Stimulated activated CD8-positive, alpha-beta memory T cell treated with anti-CD3 and anti-CD28 coated beads, Interleukin-4, amount 100 ng/mL, for 4 hours (primary cell): ENCODE measurements at regions not wholly inside any gene's neighbourhood (a gene's known extent, or its start where the extent isn't known, plus 50 kb on each side); places are given as distances from the start of the nearest gene placed in this dataset.
"Not testable (repeated sequence)": the region's sequence is repeated elsewhere in the genome, so short reads cannot be mapped to it uniquely, and the experiment has no call there.

Experiments
- DNase-seq, 2 donors: peaks; one replicate each; pipeline ENCODE4 v3.0.0-alpha.2; 2020; ENCODE audit warnings: low read depth in 2 of 2, low spot score in 1 of 2

- DNase-seq = no peak
Measured at GRCh38 chr6:142633317-142633716, 311.7 kb downstream of the HIVEP2 start.

GRCh38 chr6:142635130-142635529 is 309.8 kb downstream of the HIVEP2 start:
- DNase-seq = no peak

DNA sequence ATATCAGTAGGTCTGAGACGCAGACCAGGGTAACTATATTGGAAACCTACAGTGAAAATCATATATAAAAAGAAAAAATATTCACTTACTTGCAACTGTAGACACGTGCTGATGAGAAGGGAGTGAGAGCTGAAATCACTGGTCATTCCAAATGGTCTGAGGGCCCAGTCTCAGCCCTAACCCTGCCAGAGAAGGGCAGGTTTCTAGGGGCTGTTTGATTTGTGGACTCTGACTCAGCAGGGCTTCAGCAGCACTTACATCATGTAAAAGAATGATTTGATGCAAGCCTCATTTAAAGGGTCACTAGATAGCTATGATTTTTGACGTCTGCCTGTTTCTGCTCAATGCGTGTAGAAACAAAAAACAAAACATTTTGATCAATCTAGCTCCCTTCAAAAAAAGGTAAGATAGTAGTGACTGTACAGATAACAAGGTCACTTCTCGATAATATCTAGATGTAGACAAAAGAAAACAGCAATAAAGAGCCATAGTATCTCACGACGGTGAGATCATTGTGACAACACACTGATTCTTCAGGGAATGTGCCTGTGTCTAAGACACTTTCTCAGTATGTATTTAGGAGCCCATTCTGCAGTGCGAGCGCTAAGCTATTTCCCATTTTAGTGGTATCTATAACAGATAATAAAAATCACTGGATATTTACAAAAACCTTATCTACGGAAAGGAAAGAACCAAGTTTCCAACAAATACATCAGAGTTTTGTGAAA is 307.2 kb downstream of the HIVEP2 start:
- no peak for DNase-seq

DNA sequence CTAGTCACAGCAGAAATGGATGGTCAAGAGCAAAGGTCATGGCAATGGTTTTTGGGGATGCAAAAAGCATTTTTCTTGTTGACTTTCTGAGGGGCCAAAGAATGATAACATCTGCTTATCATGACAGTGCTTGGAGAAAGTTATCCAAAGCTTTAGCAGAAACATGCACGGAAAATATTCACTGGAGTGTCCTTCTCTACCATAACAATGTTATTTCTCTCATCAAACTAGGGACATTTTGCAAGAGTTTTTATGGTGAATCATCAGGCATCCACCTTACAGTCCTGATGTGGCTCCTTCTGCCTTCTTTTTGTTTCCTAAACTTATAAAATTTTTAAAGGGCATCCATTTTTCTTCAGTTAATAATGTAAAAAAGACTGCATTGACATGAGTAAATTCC is 302.3 kb downstream of the HIVEP2 start:
- DNase-seq = no peak

- DNase-seq = no peak
Measured at GRCh38 chr6:142644866-142645265, 300.1 kb downstream of the HIVEP2 start.

DNA sequence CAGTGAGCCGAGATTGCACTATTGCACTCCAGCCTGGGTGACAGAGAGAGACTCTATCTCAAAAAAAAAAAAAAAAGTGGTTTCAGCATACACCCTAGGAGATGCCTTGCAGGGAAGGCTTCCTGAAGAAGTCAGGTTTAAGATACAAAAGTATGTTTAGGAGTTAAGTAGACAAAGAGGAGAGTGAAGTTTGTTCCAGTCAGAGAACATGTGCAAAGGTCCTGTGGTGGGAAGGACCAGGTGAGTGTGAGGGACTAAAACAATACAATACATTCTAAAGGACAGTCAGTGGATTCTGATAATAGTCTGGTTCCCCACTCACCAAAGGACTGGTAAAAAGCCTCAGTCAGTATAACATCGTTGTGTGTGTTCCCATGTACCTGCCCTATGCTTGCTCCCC is 299.3 kb downstream of the HIVEP2 start:
- no peak for DNase-seq

- DNase-seq = no peak
Measured at GRCh38 chr6:142647449-142648035, 297.4 kb downstream of the HIVEP2 start.

DNA sequence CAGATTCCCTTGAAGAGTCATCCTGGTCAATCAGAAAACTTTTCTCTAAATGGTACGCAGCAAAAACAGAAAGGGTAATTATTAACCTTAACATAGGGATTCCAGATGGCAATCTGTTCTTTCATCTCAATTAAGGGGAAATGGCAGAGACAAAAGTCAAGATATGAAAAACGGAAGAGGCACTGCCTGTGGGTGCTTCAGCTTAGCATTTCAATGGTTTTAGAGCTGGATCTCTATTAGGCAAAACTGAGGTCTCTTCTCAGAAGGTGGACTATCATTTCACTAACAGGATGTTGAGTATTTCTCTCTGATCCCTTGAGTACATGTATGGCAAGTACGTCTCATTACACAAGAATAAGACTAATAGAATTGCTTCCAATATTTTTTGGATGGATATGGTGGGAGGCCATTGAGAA is 296.9 kb downstream of the HIVEP2 start:
- no peak for DNase-seq

DNA sequence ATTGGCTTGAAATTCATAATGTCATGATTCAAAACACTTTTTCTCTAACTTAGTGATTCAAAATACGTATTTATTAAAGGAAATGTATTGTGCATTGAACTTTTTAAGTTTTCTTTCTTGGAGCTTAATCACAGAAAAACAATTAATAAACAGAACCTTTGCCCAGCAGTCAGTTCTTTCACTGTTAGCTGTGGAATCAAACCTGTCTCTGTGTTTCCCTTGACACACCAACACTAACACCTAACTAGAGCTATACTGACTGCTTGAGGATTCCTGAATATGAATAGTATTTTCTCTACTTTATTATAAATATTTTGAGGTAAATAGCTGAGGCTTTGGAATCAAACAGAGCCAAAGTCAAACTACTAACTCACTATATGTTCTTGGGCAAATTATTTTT is 296.4 kb downstream of the HIVEP2 start:
- DNase-seq = no peak

DNA sequence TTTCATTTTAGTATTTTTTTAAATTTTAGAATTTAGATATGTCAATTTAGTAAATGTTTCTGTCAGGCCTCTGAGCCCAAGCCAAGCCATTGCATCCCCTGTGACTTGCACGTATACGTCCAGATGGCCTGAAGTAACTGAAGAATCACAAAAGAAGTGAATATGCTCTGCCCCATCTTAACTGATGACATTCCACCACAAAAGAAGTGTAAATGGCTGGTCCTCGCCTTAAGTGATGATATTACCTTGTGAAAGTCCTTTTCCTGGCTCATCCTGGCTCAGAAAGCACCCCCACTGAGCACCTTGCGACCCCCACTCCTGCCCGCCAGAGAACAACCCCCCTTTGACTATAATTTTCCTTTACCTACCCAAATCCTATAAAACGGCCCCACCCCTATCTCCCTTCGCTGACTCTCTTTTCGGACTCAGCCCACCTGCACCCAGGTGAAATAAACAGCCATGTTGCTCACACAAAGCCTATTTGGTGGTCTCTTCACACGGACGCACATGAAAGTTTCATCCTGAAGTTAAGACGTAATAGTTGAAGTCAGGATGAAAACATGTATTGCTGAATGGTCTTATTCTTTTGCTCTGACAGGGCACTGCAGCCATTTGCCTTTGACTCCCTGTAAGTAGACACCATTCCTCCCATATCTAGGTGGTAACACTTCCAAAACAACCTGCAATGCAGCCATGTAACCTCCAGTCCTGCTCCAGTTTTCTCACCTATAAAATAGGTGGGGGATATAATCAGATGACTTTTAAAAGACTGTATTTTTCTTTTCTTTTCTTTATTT is 295.3 kb downstream of the HIVEP2 start:
- not testable (repeated sequence) for DNase-seq

- no peak for DNase-seq
Measured at GRCh38 chr6:142651384-142651783, 293.6 kb downstream of the HIVEP2 start.

DNA sequence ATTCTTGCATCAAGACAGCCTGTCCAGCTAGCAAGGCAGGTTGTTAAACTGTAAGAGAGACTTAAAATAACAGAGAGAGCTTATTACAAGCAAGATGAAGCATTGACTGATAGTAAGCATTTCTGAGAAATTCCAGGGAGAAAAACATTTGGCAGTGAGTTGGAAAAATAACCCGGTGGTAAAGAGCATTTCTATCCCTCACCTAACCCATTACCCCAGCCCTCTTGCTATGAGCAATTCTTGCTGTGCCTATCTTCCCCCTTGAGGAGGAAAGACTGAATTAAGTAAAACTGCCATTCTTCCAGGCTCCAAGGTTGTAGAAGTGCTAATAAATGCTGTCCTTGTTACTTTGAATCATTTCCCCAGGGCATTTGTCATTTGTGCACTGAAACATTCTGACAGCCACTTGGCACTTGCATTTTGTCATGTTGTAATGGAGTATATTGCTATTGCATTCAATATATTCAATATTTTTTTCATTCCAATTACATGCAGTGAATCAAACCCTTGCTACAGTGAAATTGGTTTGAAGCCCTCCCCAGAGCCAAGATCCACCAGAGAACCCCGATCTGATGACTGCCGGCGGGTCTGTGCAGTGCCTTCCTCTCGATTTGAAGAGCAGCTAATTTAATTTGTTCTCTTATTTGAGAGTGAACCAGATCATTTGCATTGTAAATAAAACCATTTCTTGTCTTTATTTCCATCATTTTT is 291.1 kb downstream of the HIVEP2 start:
- DNase-seq = no peak

- no peak for DNase-seq
Measured at GRCh38 chr6:142659661-142660060, 285.3 kb downstream of the HIVEP2 start.

- no peak for DNase-seq
Measured at GRCh38 chr6:142665393-142665792, 279.6 kb downstream of the HIVEP2 start.

DNA sequence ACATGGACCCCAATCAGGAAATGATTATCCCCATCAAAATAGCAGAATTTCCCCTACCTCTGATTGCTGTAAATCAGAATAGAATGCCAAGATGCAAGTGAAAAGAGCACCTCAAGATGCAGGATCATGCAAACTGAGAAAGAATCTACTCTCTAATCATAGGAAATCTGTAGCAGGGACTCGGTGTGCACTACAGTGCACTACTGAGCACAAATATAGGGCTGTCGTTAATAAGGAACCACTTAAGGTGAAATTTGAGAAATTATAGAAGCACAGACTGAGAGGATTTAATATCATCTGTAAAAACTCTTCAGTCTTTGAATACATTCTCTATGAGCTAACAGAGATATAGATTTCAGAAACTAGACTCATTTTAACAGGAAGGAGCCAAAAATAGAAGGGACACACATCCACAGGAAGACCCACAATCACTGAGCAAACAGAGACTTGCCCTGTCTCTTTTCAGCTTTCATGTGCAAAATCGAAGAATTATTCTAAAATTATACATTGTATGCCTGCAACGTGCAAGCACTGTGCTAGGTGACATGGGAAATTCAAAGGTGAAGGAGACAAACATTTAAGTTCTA is 278.3 kb downstream of the HIVEP2 start:
- no peak for DNase-seq

- no peak for DNase-seq
Measured at GRCh38 chr6:142669471-142670351, 275.3 kb downstream of the HIVEP2 start.

GRCh38 chr6:142671791-142672190 is 273.2 kb downstream of the HIVEP2 start:
- no peak for DNase-seq

DNA sequence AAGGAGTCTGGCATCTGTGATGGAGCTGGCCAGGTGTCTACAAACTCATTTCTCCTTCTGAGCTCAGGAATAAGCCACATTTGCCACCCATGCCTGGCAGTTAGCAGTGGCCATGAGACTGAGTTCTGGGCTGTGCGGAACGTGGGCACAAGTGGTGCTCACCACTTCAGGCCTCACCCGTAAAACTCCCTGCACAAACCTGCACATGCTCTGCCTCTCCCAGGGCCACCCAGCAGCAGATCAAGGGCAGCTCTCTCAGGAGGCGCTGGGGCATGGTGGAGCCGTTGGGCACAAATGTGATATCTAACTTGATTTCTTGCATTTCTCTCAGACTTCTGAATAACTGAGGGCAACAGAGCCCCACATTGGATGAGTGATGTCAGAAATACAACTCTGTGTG is 269.5 kb downstream of the HIVEP2 start:
- no peak for DNase-seq

DNA sequence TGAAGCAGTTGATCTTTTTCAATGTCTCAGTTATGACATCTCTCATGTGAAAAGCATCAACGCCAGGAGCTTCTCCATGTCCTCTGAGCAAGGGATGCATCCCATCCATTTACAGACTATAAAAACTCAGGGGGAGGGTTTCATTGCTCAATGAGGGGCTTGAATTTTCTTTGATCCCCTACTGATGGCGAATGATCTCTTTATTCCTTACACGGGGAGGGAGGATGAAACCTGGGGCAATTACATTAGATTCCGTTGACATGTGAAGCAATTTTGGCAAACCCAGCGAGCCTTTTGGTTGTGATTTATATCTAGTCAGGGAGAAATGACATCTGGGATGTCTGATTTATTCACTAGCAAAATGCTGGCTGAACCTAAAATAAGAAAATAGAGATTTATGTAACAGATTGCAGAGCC is 268.9 kb downstream of the HIVEP2 start:
- no peak for DNase-seq

DNA sequence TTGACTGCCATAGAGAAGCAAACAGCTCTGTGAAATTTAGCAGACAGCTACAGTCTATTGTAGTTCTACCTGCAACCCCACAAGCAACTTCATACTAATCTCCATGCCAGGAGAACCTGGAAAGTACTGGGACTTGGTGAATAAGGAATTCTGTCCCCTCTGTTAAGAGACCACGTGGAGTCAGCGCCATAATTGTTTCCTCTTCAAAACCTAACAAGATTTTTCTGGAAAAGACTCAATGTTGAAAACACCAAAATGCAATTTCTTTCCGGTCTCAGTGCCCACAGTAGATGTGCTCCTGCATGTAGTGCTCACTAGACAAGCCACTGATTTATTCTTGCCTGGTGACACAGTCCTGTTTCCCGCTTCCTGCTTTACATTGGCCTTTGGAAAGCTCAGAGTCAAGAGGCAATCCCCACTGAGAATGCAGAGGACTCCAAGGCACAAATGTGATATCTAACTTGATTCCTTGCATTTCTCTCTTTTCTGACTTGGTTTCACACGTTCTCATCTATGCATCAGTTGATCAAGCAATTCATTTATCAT is 268.3 kb downstream of the HIVEP2 start:
- no peak for DNase-seq
